Renal cortical epithelial cell (primary cell): ENCODE measurements at regions not wholly inside any gene's neighbourhood (a gene's known extent, or its start where the extent isn't known, plus 50 kb on each side); places are given as distances from the start of the nearest gene placed in this dataset.
A peak's percentile ranks its signal among the peaks of the same experiment; 100 is the strongest.

ENCODE experiments used
- DNase-seq: peaks from one replicate; pipeline ENCODE4 v3.0.0-alpha.2; 2011; ENCODE audit warnings: low read depth

GRCh38 chr1:201656311-201657032 lies 117.5 kb downstream of the NAV1 start:
- no peak for DNase-seq

- DNase-seq, result no peak
Measured at GRCh38 chr1:201659572-201659971, 120.6 kb downstream of the NAV1 start.

GRCh38 chr1:201660931-201661822 lies 122.2 kb downstream of the NAV1 start:
- no peak for DNase-seq

GRCh38 chr1:201661823-201662359 lies 123.0 kb downstream of the NAV1 start:
- DNase-seq, result no peak

GRCh38 chr1:201662646-201663045 lies 123.7 kb downstream of the NAV1 start:
- DNase-seq, result no peak

GRCh38 chr1:201663491-201664113 lies 124.7 kb downstream of the NAV1 start:
- DNase-seq, result no peak

GRCh38 chr1:201665036-201665435 lies 126.1 kb downstream of the NAV1 start:
- no peak for DNase-seq

- no peak for DNase-seq
Measured at GRCh38 chr1:201666102-201666501, 127.2 kb downstream of the NAV1 start.

GRCh38 chr1:201666645-201667044 lies 127.7 kb downstream of the NAV1 start:
- DNase-seq, result no peak

GRCh38 chr1:201667479-201667878 lies 128.6 kb downstream of the NAV1 start:
- no peak for DNase-seq

- DNase-seq, result no peak
Measured at GRCh38 chr1:201670517-201670916, 131.6 kb downstream of the NAV1 start.

GRCh38 chr1:201672685-201673084 lies 133.8 kb downstream of the NAV1 start:
- no peak for DNase-seq

GRCh38 chr1:201673093-201673492 lies 134.2 kb downstream of the NAV1 start:
- no peak for DNase-seq

GRCh38 chr1:201673915-201674314 lies 135.0 kb downstream of the NAV1 start:
- DNase-seq, result no peak

- peak; percentile 25 for DNase-seq
Measured at GRCh38 chr1:201675143-201675542, 136.2 kb downstream of the NAV1 start.

GRCh38 chr1:201676197-201676596 lies 137.3 kb downstream of the NAV1 start:
- DNase-seq, result peak; percentile 32

- no peak for DNase-seq
Measured at GRCh38 chr1:201676641-201677040, 137.7 kb downstream of the NAV1 start.

- DNase-seq, result peak; percentile 45
Measured at GRCh38 chr1:201678264-201679101, 139.6 kb downstream of the NAV1 start.

- DNase-seq, result no peak
Measured at GRCh38 chr1:201681375-201681774, 142.4 kb downstream of the NAV1 start.

GRCh38 chr1:201682964-201683363 lies 144.0 kb downstream of the NAV1 start:
- no peak for DNase-seq

- DNase-seq, result no peak
Measured at GRCh38 chr1:201683397-201683796, 144.5 kb downstream of the NAV1 start.
